ENCODE measurements at regions not wholly inside any gene's neighbourhood (a gene's known extent, or its start where the extent isn't known, plus 50 kb on each side); places are given as distances from the start of the nearest gene placed in this dataset.

GRCh38 chr13:84931264-84931663 lies 868.0 kb downstream of the SLITRK6 start:
- no peak for DNase-seq

GRCh38 chr13:84927442-84928169 lies 871.6 kb downstream of the SLITRK6 start:
- DNase-seq = no peak

- DNase-seq = no peak
Measured at GRCh38 chr13:84925443-84925842, 873.8 kb downstream of the SLITRK6 start.

DNA sequence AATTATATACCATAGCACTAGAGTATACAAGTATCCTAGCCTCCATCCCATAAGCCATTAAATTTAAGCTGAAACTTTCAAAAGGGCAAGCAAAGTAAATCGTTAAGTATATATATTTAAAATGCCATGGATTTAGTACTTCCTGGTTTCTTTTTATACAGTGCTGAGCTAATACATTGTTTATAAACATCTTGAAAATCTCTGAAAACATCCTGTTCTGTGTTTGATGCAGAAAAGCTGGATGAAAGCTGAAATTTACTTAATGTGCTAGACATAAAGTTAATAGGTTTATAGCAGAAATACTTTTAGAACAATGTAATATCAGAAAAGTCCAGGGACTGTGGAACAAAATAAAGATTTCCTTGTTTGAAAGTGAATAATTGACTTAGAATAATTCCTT lies 875.4 kb downstream of the SLITRK6 start:
- no peak for DNase-seq

DNA sequence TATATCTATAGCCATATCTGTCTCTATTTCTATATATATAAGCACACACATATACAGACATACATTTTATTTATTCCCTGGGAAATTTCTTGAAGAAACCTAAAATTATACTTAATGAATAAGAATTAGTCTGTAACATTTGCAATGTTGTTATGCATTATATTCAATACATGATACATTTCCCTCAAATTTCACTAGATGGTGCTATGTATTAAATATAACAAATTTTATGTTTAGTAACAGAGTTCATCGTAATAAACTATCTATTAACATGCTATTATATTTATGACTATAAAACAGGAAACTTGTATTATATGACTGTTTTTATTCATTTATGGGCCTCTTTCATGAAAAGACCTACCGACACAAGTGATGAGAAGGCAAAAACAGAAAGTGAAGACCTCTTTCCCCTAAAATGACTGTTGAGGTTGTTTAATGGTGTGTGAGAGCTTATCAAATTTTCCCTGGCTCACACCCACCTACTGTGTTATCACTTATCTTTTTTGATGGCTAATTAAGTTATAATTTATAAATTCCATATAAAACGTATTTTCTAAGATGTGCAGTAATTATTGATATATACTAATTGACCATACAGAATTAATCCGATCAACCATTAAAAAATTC lies 881.9 kb downstream of the SLITRK6 start:
- no peak for DNase-seq

DNA sequence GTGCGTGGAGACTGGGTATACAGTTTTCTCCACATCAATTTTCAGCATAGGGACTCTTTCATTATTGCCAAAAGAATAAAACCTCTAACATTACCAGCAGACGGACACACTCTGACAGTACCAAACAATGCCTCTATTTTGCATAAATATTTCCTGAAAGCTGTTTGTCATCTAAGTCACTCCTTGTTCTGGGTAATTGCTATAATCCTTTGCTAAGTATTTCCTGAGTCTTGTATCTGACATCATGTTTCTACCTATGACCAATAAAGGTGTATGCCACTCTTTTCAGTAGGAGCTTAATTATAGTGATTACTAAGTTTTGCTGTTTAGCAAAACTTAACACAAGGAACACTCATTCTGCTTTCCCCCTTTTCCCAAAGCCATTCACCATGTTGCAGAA lies 886.5 kb downstream of the SLITRK6 start:
- DNase-seq = no peak

DNA sequence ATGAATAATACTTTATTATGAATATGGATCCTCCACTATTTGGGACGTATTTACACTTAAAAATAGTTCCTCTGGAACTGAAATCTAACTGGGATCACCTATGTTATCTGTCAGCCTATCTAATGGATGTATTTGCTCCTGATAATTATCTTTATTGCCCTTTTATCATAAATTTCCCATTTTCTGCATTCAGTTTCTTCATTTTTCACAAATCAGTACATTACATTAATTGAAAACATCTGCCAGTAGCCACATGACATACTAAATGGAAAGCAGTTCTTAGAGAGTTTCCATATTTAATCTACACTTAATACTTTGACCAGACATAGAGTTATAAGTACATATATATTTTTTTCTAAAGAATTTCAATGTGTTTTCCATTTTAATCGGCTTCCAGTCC lies 888.8 kb downstream of the SLITRK6 start:
- DNase-seq = no peak

- DNase-seq = no peak
Measured at GRCh38 chr13:84903391-84903790, 895.8 kb downstream of the SLITRK6 start.

- DNase-seq = no peak
Measured at GRCh38 chr13:84902243-84902642, 897.0 kb downstream of the SLITRK6 start.

- peak; percentile 28 for DNase-seq
Measured at GRCh38 chr13:84896128-84896527, 903.1 kb downstream of the SLITRK6 start.

- DNase-seq = no peak
Measured at GRCh38 chr13:84894749-84895148, 904.5 kb downstream of the SLITRK6 start.

- DNase-seq = no peak
Measured at GRCh38 chr13:84885868-84886267, 913.4 kb downstream of the SLITRK6 start.

DNA sequence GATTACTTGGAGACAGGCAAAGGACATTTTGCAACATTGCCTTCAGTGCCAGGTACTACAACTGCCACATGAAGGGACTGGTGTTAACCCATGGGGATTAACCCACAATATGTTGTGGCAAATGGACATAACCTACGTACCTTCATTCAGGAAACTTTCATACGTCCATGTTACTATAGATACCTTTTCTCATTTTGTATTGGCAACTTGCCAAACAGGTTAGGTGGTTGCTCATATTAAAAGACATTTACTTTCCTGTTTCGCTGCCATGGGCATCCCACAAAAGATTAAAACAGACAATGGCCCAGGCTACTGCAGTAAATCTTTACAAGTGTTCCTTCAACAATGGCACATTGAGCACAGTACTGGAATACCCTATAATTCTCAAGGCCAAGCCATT lies 925.3 kb downstream of the SLITRK6 start:
- DNase-seq = no peak

DNA sequence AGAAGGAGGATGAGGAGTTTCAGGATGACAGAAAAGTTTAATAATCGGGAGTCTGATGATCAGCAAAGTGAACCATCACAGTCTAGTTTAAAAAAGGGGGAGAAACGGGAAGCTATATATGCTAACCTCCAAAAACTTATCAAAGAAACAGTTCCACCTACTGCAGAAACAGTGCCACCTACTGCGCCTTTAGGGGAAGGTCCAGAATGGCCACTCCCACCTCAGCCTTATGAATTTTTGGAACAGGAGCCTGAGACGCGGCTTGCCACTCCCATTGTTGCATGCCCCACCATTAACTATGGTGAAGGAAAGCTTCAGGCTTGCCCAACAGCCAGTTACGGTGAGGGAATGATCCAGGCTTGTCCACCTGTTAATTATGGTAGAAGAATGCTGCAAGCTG lies 929.0 kb downstream of the SLITRK6 start:
- DNase-seq = no peak

DNA sequence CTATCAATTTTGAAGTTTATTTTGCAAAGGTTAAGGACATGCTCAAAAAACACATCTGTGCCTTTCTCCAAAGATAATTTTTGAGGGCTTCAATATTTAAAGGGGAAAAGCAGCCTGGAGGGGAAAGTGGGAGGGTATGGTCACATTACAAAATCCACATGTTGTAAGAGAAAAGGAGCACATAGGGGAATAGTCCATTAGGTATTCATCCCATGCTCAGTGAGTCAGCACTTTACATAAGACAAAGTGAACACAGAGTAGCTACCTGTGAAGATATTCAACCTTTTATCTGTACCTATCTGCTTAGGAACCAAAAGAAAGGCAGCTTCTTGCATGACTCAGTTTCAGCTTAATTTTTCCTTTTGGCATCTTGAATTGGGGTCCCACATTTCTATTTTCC lies 932.0 kb downstream of the SLITRK6 start:
- DNase-seq = no peak

DNA sequence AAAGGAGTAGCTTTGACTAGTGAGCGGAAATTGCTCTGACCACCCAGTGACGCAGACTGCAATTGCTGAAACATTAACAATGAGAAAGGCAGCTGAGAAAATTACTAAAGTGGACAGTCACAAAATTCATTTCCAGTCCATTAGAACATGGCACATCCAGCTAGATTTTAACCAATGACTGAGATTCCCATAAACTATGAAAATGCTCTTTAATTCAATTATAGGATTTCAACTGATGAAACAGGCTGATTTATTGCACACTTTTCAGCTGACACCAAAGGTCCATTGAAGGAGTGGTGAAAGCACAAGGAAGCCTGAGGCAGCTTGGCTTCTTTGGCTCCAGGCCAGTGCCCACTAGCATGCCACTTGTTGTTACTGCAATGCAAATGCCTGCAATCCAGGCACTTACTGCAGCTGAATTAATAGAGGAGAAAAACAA lies 933.4 kb downstream of the SLITRK6 start:
- peak; percentile 45 for DNase-seq

- no peak for DNase-seq
Measured at GRCh38 chr13:84864341-84864740, 934.9 kb downstream of the SLITRK6 start.

DNA sequence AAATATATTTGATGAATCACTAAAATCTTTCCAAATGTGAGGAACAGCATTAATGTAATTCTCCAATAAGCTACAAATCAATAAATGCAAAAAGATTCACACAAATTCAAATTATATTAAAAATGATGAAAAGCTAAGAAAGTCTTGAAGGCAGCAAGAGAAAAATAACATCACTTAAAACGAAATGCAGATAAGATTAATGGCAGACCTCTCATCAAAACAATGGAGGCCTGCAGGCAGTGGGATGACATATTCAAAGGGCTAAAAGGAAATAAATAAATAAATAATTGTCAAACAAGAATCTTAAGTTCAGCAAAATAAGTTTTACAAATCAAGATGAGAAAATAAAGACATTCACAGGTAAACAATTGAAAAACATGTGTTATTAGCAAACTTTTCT lies 952.1 kb downstream of the SLITRK6 start:
- no peak for DNase-seq

DNA sequence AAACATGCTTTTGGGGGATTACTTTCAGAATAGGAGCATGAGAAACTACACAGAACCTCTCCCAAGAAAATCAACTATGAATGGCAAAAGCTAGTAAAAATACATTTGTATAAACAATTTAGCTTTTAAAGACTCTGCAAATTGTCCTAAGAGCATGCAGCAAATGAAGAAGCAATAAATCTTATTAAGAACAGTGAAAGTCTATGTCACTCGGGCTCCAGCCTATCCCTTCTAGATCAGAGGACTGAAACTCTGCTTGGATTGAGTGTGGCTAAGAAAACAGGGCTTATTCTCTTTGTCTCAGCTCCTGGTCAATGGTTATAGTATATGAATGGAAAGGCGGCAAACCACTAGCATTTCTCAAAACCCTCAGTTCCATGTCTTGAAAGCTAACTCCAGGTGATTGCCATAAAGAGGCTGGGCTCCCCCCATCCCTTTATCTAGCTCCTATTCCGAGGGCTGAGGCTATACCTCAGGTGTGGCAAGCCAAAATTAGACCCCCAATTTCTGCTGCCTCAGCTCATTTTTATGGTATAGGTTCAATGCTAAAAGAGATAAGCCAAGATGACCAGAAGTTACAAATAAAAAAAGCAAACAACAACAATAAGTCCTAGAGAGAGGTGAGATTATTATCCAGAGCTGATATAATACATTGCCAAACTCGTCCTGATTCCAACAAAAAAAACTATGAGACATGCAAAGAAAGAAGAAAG lies 953.2 kb downstream of the SLITRK6 start:
- DNase-seq = no peak

DNA sequence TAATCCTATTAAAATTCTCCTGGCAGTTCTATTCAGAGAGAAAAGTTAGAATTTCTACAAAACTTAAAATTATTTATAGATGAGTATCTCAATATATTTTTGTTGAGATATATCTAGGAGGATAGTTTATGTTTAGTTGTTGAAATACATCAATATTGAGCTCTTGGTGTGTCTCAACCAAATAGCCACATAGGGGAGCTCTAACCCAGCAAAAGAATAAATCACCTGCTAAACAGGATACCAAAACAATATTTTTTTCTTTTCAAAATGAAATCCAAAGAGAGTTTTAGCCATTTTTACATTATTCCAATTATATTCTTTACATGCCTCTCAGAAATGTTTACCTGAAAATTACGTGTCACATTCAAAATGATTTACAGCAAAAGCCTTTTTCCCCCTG lies 954.7 kb downstream of the SLITRK6 start:
- DNase-seq = no peak

GRCh38 chr13:84843368-84843767 lies 955.9 kb downstream of the SLITRK6 start:
- DNase-seq = no peak

DNA sequence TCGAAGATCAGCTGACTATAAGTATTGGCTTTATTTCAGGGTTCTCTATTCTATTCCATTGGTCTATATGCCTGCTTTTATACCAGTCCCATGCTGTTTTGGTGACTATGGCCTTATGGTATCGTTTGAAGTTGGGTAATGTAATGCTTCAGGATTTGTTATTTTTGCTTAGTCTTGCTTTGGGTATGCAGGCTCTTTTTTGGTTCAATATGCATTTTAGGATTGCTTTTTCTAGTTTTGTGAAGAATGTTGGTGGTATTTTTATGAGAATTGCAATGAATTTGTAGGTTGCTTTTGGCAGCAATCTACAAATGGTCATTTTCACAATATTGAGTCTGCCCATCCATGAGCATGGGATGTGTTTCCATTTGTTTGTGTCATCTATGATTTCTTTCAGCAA lies 951.9 kb upstream of the SLITRK1 start:
- no peak for DNase-seq

DNA sequence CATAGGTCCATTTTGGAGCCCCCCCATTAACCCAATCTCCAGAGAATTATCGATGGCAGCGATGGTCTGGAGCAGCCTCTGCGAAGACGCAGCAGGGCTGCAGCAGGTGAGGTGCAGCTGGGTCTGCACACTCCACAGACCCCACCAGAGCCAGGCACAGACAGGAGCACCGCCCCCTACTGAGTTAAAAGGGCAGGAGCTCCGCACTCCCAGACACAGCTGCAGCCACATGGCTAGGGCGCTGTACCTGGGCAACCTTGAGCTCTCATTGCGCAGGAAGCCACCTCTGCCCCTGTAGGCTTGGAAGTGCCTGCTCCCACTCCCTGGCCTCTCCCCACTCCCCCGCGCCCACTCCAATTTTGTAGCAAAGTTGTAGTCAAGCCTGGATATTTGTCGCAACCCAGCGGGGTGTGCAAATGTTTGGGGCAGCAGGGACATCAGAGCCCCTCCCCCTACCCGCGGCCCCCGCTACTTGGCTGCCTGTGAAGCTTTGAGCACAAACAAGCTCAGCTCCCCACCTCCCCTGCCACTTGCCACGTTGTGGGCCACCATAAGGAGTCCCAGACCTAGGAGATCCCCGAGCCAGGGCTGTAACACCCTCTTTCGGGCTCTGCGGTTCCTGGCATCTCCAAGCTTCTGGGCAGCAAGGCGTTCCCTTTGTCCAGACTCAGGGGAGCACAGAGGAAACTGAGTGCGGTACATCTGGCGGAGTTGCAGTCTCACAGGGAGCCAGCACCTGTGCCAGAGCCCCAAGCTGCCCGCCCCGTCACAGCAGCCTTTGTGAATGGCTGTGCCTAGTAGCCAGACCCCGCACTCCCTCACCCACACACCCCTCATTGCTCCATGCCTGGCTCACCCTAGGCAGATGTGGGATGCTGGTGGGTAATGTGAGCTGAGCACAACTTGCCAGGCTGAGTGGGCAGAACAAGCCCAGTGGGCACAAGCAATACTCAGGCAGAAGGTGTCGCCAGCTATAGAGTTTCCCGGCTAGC lies 949.7 kb upstream of the SLITRK1 start:
- DNase-seq = no peak
